Progenitor cell of endocrine pancreas (in vitro differentiated cells): ENCODE measurements at regions not wholly inside any gene's neighbourhood (a gene's known extent, or its start where the extent isn't known, plus 50 kb on each side); places are given as distances from the start of the nearest gene placed in this dataset.

Experiments
- DNase-seq: peaks from one replicate; pipeline ENCODE4 v3.0.0; 2021; ENCODE audit warnings: low spot score; ENCODE audit not compliant: unreplicated experiment
- H3K27ac Mint-ChIP-seq: 2 replicates; pipeline ENCODE4 v1.8.0; 2021; ENCODE audit warnings: mild to moderate bottlenecking, moderate library complexity, mixed read lengths
- H3K27me3 Mint-ChIP-seq: 2 replicates; pipeline ENCODE4 v1.8.0; 2021; ENCODE audit warnings: mixed read lengths
- H3K36me3 Mint-ChIP-seq: 2 replicates; pipeline ENCODE4 v1.8.0; 2022; ENCODE audit warnings: mixed read lengths; ENCODE audit not compliant: insufficient read depth
- H3K4me1 Mint-ChIP-seq: 2 replicates; pipeline ENCODE4 v1.8.0; 2021; ENCODE audit warnings: low read depth, mixed read lengths
- H3K4me3 Mint-ChIP-seq: 2 replicates; pipeline ENCODE4 v1.8.0; 2021; ENCODE audit warnings: low read depth, mild to moderate bottlenecking, moderate library complexity, mixed read lengths
- H3K9me3 Mint-ChIP-seq: 2 replicates; pipeline ENCODE4 v1.8.0; 2021; ENCODE audit warnings: low read depth, mixed read lengths
- TF ChIP-seq, protein P1 (sequence below): fragments of 200-600 bp; sonication (generic); IDR thresholded peaks from one replicate; pipeline ENCODE4 v1.5.0; 2021; ENCODE audit warnings: antibody characterized with exemption, mild to moderate bottlenecking; ENCODE audit not compliant: unreplicated experiment

DNA sequence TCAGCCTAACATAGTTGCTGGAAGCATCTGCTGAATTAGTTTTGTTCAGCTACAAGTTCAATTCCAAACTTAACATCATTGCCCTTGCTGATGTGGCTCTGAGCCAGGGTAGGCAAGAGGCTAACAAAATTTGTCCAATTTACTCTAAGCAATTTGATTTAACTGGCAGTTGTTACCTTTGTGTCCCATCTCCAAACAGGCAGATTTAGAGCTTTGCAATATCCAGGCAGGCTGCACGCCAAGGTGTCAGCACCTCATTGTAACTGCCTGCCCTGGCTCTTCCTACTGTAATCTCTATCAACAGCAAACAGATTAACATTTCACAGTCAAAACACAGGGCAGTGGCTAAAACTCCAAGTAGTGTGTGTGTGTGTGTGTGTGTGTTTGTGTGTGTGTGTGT lies 2070.6 kb downstream of the PCDH7 start:
- H3K27ac Mint-ChIP-seq, result no peak overlapping the region
- no peaks in the 10 kb centered on the region for H3K36me3 Mint-ChIP-seq
- H3K4me3 Mint-ChIP-seq, result no peak overlapping the region
- H3K27me3 Mint-ChIP-seq, result no peaks in the 10 kb centered on the region
- no peak for DNase-seq
- no peaks in the 10 kb centered on the region for H3K9me3 Mint-ChIP-seq
- TF ChIP-seq, protein P1, sequence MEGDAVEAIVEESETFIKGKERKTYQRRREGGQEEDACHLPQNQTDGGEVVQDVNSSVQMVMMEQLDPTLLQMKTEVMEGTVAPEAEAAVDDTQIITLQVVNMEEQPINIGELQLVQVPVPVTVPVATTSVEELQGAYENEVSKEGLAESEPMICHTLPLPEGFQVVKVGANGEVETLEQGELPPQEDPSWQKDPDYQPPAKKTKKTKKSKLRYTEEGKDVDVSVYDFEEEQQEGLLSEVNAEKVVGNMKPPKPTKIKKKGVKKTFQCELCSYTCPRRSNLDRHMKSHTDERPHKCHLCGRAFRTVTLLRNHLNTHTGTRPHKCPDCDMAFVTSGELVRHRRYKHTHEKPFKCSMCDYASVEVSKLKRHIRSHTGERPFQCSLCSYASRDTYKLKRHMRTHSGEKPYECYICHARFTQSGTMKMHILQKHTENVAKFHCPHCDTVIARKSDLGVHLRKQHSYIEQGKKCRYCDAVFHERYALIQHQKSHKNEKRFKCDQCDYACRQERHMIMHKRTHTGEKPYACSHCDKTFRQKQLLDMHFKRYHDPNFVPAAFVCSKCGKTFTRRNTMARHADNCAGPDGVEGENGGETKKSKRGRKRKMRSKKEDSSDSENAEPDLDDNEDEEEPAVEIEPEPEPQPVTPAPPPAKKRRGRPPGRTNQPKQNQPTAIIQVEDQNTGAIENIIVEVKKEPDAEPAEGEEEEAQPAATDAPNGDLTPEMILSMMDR, result no peak
- peaks cover 1% of the 10 kb centered on the region for H3K4me1 Mint-ChIP-seq

DNA sequence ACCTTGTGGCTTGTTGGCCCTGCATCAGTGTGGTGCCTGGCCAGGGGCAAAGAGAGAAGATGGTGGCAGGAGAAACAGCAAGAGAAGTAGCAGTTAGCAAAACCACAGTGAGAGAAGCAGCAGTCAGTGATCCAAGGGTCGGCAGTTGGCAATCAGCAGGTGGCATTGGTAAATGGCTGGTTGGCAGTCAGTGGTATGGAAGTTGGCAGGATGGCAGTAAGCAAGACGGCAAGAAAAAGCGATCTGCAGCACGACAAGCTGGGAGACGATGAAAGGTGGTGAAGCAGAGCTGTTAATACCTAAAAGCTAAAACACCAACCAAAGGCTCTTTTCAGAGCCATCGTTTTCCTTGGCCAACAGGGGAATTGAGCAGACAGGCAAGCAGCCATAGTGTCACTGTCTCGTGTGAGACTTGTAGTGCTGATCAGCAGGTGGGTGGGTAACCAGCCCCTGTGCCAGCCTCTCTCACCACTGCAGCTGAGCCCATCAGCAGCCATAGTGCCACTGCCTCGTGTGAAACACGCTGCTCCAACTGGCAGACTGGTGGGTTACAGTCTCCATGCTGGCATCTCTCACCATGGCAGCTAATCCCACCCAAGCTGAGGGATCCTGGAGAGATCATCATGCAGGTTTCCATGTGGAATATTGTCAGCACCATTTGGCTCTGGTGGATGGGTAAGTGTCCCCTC lies 2078.4 kb downstream of the PCDH7 start:
- H3K36me3 Mint-ChIP-seq, result no peaks in the 10 kb centered on the region
- no peak overlapping the region for H3K27ac Mint-ChIP-seq
- TF ChIP-seq, protein P1, result no peak
- H3K4me1 Mint-ChIP-seq, result peaks cover 1% of the 10 kb centered on the region
- no peak overlapping the region for H3K4me3 Mint-ChIP-seq
- DNase-seq, result no peak
- H3K9me3 Mint-ChIP-seq, result no peaks in the 10 kb centered on the region
- no peaks in the 10 kb centered on the region for H3K27me3 Mint-ChIP-seq

DNA sequence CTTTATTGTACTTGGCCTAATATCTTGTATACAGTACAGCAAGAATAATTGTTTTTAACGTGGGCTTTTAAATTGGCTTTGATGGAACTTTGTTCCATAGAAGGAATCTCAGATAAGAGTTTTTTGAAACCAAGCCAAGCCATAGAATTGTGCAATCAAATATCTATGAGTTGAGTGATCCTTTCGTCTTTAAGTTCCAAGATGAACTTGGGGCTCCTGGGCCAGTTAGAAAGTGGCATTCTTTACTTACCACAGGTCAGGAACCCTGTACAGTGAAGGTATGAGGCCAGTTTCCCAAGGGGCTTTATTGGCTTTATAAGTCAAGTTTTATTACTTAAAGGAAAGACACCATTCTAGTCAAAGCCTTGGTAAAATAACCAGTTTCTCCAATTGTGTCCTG lies 2104.2 kb downstream of the PCDH7 start:
- no peak for DNase-seq
- Mint-ChIP-seq H3K4me1 (no peaks in the 10 kb centered on the region), H3K9me3 (peaks cover 34% of the 10 kb centered on the region), H3K4me3 (no peak overlapping the region), H3K27me3 (no peaks in the 10 kb centered on the region), H3K36me3 (peaks cover 2% of the 10 kb centered on the region), H3K27ac (no peak overlapping the region)
- TF ChIP-seq, protein P1, result no peak

DNA sequence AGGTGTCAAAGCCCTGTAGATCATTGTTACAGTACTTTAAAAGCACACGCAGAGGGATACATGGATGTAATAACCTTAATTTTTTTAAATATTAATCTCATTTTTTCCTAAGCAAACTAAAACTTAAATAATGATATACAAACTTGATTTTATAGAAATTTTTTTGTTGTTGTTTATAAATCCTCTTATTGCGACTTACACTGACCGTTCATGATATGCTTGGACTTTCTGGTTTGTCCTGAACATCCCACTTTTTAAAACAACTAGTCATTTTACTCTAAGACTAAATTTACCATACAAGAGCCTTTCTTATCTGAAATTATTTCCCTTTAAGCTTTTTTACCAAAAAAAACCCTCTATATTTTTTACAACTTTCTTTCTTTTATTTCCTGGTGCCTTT lies 2106.0 kb downstream of the PCDH7 start:
- H3K4me1 Mint-ChIP-seq, result no peaks in the 10 kb centered on the region
- H3K27ac Mint-ChIP-seq, result no peak overlapping the region
- H3K27me3 Mint-ChIP-seq, result no peaks in the 10 kb centered on the region
- peaks cover 4% of the 10 kb centered on the region for H3K36me3 Mint-ChIP-seq
- DNase-seq, result no peak
- H3K4me3 Mint-ChIP-seq, result no peak overlapping the region
- peaks cover 30% of the 10 kb centered on the region for H3K9me3 Mint-ChIP-seq
- TF ChIP-seq, protein P1, result no peak

DNA sequence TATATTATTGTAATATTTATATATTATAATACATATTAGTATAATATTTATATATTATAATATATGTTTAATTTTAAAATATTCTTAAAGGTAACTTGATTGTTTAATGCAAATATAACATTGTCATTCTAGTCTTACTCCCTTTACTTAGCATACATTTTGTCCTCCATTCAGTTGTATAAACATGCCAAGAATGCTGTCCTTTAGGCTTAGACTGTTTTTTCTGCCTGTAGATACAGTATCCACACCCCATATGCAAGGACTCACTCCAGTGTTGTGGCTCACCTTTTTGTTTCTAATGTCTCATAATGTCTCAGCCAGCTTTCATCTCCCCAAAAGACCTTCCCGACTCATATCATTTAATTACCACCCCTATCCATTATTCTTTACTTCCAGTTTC lies 2110.0 kb downstream of the PCDH7 start:
- Mint-ChIP-seq H3K4me3 (no peak overlapping the region), H3K9me3 (peaks cover 18% of the 10 kb centered on the region), H3K27me3 (no peaks in the 10 kb centered on the region), H3K27ac (no peak overlapping the region), H3K4me1 (no peaks in the 10 kb centered on the region), H3K36me3 (peaks cover 4% of the 10 kb centered on the region)
- no peak for DNase-seq
- TF ChIP-seq, protein P1, result no peak
